ENCODE measurements at regions not wholly inside any gene's neighbourhood (a gene's known extent, or its start where the extent isn't known, plus 50 kb on each side); places are given as distances from the start of the nearest gene placed in this dataset.

- Histone ChIP-seq H3K27me3 (replicated peaks; ENCODE audit: insufficient read depth) (no peaks in the 10 kb centered on the region), H3K4me3 (no peak overlapping the region), H3K9ac (no peak overlapping the region), H3K9me2 (ENCODE audit: insufficient read depth) (no peaks in the 10 kb centered on the region), H3F3A (ENCODE audit: insufficient read depth) (no peaks in the 10 kb centered on the region), H3K79me2 (ENCODE audit: insufficient read depth) (no peaks in the 10 kb centered on the region), H2AFZ (no peak overlapping the region), H4K20me1 (ENCODE audit: insufficient read depth) (no peaks in the 10 kb centered on the region), H3K27ac (no peak overlapping the region), H3K4me1 (ENCODE audit: insufficient read depth) (no peaks in the 10 kb centered on the region), H3K36me3 (ENCODE audit: low read depth) (no peaks in the 10 kb centered on the region), H3K9me3 (ENCODE audit: low read depth) (no peaks in the 10 kb centered on the region), H3K4me2 (ENCODE audit: unreplicated experiment) (no peak overlapping the region)
- WGBS, 2 experiments (ENCODE audit: low coverage in 1 of 2, low lambda C conversion rate in 2 of 2, missing lambda C conversion rate in 2 of 2) = 2 to 9% methylated on average over 1 of the region's 1 CpG
- no peak for DNase-seq
- TF ChIP-seq EZH2phosphoT487 (IDR thresholded peaks at IDR 0.05; ENCODE audit: insufficient read depth, low read depth) = no peak
- TF ChIP-seq EZH2 (IDR thresholded peaks at IDR 0.05; ENCODE audit: insufficient read depth, poor library complexity, severe bottlenecking) = no peak
- in situ Hi-C loops (cut with MboI) = no loop called here
These were observed 126.4 kb upstream of the PTER start for GRCh38 chr10:16310440-16310839.

- H3K4me2 ChIP-seq (ENCODE audit: unreplicated experiment) = no peak overlapping the region
- H3K9me3 ChIP-seq (ENCODE audit: low read depth) = no peaks in the 10 kb centered on the region
- H3K4me1 ChIP-seq (ENCODE audit: insufficient read depth) = no peaks in the 10 kb centered on the region
- no peak for DNase-seq
- TF ChIP-seq EZH2 (IDR thresholded peaks at IDR 0.05; ENCODE audit: insufficient read depth, poor library complexity, severe bottlenecking) (no peak), EZH2phosphoT487 (IDR thresholded peaks at IDR 0.05; ENCODE audit: insufficient read depth, low read depth) (no peak)
- H3K79me2 ChIP-seq (ENCODE audit: insufficient read depth) = no peaks in the 10 kb centered on the region
- in situ Hi-C loops (cut with MboI) = no loop called here
- H3K9ac ChIP-seq = no peak overlapping the region
- H3K4me3 ChIP-seq = no peak overlapping the region
- no peaks in the 10 kb centered on the region for H3F3A ChIP-seq (ENCODE audit: insufficient read depth)
- no peaks in the 10 kb centered on the region for H4K20me1 ChIP-seq (ENCODE audit: insufficient read depth)
- no peaks in the 10 kb centered on the region for H3K27me3 ChIP-seq (replicated peaks; ENCODE audit: insufficient read depth)
- no peak overlapping the region for H2AFZ ChIP-seq
- H3K27ac ChIP-seq = no peak overlapping the region
- no peaks in the 10 kb centered on the region for H3K36me3 ChIP-seq (ENCODE audit: low read depth)
- no peaks in the 10 kb centered on the region for H3K9me2 ChIP-seq (ENCODE audit: insufficient read depth)
These were observed 122.6 kb upstream of the PTER start for GRCh38 chr10:16314259-16314658.

- H4K20me1 ChIP-seq (ENCODE audit: insufficient read depth) = no peaks in the 10 kb centered on the region
- H2AFZ ChIP-seq = no peak overlapping the region
- H3F3A ChIP-seq (ENCODE audit: insufficient read depth) = no peaks in the 10 kb centered on the region
- H3K9ac ChIP-seq = no peak overlapping the region
- H3K36me3 ChIP-seq (ENCODE audit: low read depth) = no peaks in the 10 kb centered on the region
- no peaks in the 10 kb centered on the region for H3K79me2 ChIP-seq (ENCODE audit: insufficient read depth)
- WGBS, 2 experiments (ENCODE audit: low coverage in 1 of 2, low lambda C conversion rate in 2 of 2, missing lambda C conversion rate in 2 of 2) = 34 to 38% methylated on average over 7 of the region's 7 CpGs
- H3K4me1 ChIP-seq (ENCODE audit: insufficient read depth) = no peaks in the 10 kb centered on the region
- no peaks in the 10 kb centered on the region for H3K27me3 ChIP-seq (replicated peaks; ENCODE audit: insufficient read depth)
- in situ Hi-C loops (cut with MboI) = no loop called here
- H3K4me2 ChIP-seq (ENCODE audit: unreplicated experiment) = no peak overlapping the region
- no peak overlapping the region for H3K27ac ChIP-seq
- no peak for DNase-seq
- H3K9me2 ChIP-seq (ENCODE audit: insufficient read depth) = no peaks in the 10 kb centered on the region
- no peak overlapping the region for H3K4me3 ChIP-seq
- no peak for TF ChIP-seq EZH2 (IDR thresholded peaks at IDR 0.05; ENCODE audit: insufficient read depth, poor library complexity, severe bottlenecking)
- no peak for TF ChIP-seq EZH2phosphoT487 (IDR thresholded peaks at IDR 0.05; ENCODE audit: insufficient read depth, low read depth)
- no peaks in the 10 kb centered on the region for H3K9me3 ChIP-seq (ENCODE audit: low read depth)
These were observed 119.9 kb upstream of the PTER start for GRCh38 chr10:16316733-16317390.

- no peak overlapping the region for H3K4me3 ChIP-seq
- 22 to 28% methylated on average over 2 of the region's 2 CpGs for WGBS, 2 experiments (ENCODE audit: low coverage in 1 of 2, low lambda C conversion rate in 2 of 2, missing lambda C conversion rate in 2 of 2)
- H3K79me2 ChIP-seq (ENCODE audit: insufficient read depth) = no peaks in the 10 kb centered on the region
- no peaks in the 10 kb centered on the region for H3K27me3 ChIP-seq (replicated peaks; ENCODE audit: insufficient read depth)
- H3K4me1 ChIP-seq (ENCODE audit: insufficient read depth) = no peaks in the 10 kb centered on the region
- H3K27ac ChIP-seq = no peak overlapping the region
- no peak overlapping the region for H3K9ac ChIP-seq
- no peak overlapping the region for H2AFZ ChIP-seq
- no peaks in the 10 kb centered on the region for H4K20me1 ChIP-seq (ENCODE audit: insufficient read depth)
- no peak for DNase-seq
- no peaks in the 10 kb centered on the region; the same call in 1 of the 2 replicates for H3K9me2 ChIP-seq (ENCODE audit: insufficient read depth)
- H3K9me3 ChIP-seq (ENCODE audit: low read depth) = no peaks in the 10 kb centered on the region
- H3F3A ChIP-seq (ENCODE audit: insufficient read depth) = no peaks in the 10 kb centered on the region
- TF ChIP-seq EZH2 (IDR thresholded peaks at IDR 0.05; ENCODE audit: insufficient read depth, poor library complexity, severe bottlenecking) (no peak), EZH2phosphoT487 (IDR thresholded peaks at IDR 0.05; ENCODE audit: insufficient read depth, low read depth) (no peak)
- H3K36me3 ChIP-seq (ENCODE audit: low read depth) = no peaks in the 10 kb centered on the region
- in situ Hi-C loops (cut with MboI) = no loop called here
- no peak overlapping the region for H3K4me2 ChIP-seq (ENCODE audit: unreplicated experiment)
These were observed 95.2 kb upstream of the PTER start for GRCh38 chr10:16341637-16342036.

GRCh38 chr10:16348891-16349290 lies 87.9 kb upstream of the PTER start:
- Histone ChIP-seq H3K4me1 (ENCODE audit: insufficient read depth) (no peaks in the 10 kb centered on the region), H4K20me1 (ENCODE audit: insufficient read depth) (no peaks in the 10 kb centered on the region), H3K9ac (no peak overlapping the region), H3F3A (ENCODE audit: insufficient read depth) (no peaks in the 10 kb centered on the region), H3K27ac (no peak overlapping the region), H3K9me3 (ENCODE audit: low read depth) (no peaks in the 10 kb centered on the region), H2AFZ (no peak overlapping the region), H3K27me3 (replicated peaks; ENCODE audit: insufficient read depth) (no peaks in the 10 kb centered on the region), H3K79me2 (ENCODE audit: insufficient read depth) (no peaks in the 10 kb centered on the region), H3K36me3 (ENCODE audit: low read depth) (no peaks in the 10 kb centered on the region), H3K4me3 (no peak overlapping the region), H3K9me2 (ENCODE audit: insufficient read depth) (no peaks in the 10 kb centered on the region), H3K4me2 (ENCODE audit: unreplicated experiment) (no peak overlapping the region)
- WGBS, 2 experiments (ENCODE audit: low coverage in 1 of 2, low lambda C conversion rate in 2 of 2, missing lambda C conversion rate in 2 of 2) = 39 to 46% methylated on average over 4 of the region's 4 CpGs
- in situ Hi-C loops (cut with MboI) = no loop called here
- TF ChIP-seq EZH2phosphoT487 (IDR thresholded peaks at IDR 0.05; ENCODE audit: insufficient read depth, low read depth) (no peak), EZH2 (IDR thresholded peaks at IDR 0.05; ENCODE audit: insufficient read depth, poor library complexity, severe bottlenecking) (no peak)
- DNase-seq = no peak
